H9 (cell line): ENCODE measurements at regions not wholly inside any gene's neighbourhood (a gene's known extent, or its start where the extent isn't known, plus 50 kb on each side); places are given as distances from the start of the nearest gene placed in this dataset.

Experiments
- DNase-seq: peaks from one replicate; pipeline ENCODE4 v3.0.0-alpha.2; 2017
- H2AFZ ChIP-seq: one replicate; pipeline ENCODE4 v1.6.1; 2013; ENCODE audit warnings: mild to moderate bottlenecking, low read length, control low read depth, moderate library complexity
- H2AK5ac ChIP-seq: 2 replicates; pipeline ENCODE4 v1.6.1; 2013; ENCODE audit warnings: low read length, control low read depth, mixed read lengths; ENCODE audit not compliant: insufficient read length
- H2BK120ac ChIP-seq: one replicate; pipeline ENCODE4 v1.6.1; 2013; ENCODE audit warnings: low read depth, mild to moderate bottlenecking, low read length, control low read depth, inconsistent platforms; ENCODE audit not compliant: poor library complexity, severe bottlenecking
- H2BK12ac ChIP-seq: 2 replicates; pipeline ENCODE4 v1.6.1; 2013; ENCODE audit warnings: low read length, control low read depth, mixed read lengths, low read depth; ENCODE audit not compliant: insufficient read length
- H2BK15ac ChIP-seq: 2 replicates; pipeline ENCODE4 v1.6.1; 2013; ENCODE audit warnings: low read depth, low read length, control low read depth
- H2BK20ac ChIP-seq: one replicate; pipeline ENCODE4 v1.6.1; 2013; ENCODE audit warnings: low read depth, mild to moderate bottlenecking, low read length, control low read depth, inconsistent platforms; ENCODE audit not compliant: poor library complexity, severe bottlenecking
- H2BK5ac ChIP-seq: 2 replicates; pipeline ENCODE4 v1.6.1; 2013; ENCODE audit warnings: low read length, control low read depth, mixed read lengths; ENCODE audit not compliant: insufficient read length
- H3K14ac ChIP-seq: 2 replicates; pipeline ENCODE4 v1.6.1; 2013; ENCODE audit warnings: low read length, control low read depth; ENCODE audit not compliant: insufficient read depth
- H3K18ac ChIP-seq: 2 replicates; pipeline ENCODE4 v1.6.1; 2013; ENCODE audit warnings: low read depth, mild to moderate bottlenecking, mixed read lengths, low read length, control low read depth; ENCODE audit not compliant: insufficient read length
- H3K23ac ChIP-seq: 2 replicates; pipeline ENCODE4 v1.6.1; 2013; ENCODE audit warnings: low read length, control low read depth, mixed read lengths, low read depth; ENCODE audit not compliant: insufficient read length
- H3K23me2 ChIP-seq: 2 replicates; pipeline ENCODE4 v1.6.1; 2013; ENCODE audit warnings: low read depth, mild to moderate bottlenecking, mixed read lengths, low read length, control low read depth; ENCODE audit not compliant: insufficient read length, poor library complexity, severe bottlenecking
- H3K27ac ChIP-seq: 2 replicates; pipeline ENCODE4 v1.5.1; 2013; ENCODE audit warnings: low read length, control low read depth, mixed read lengths, low read depth; ENCODE audit not compliant: insufficient read length
- H3K27me3 ChIP-seq: 2 replicates; pipeline ENCODE4 v1.6.1; 2013; ENCODE audit warnings: low read length, control low read depth, inconsistent platforms; ENCODE audit not compliant: insufficient read depth
- H3K4ac ChIP-seq: 2 replicates; pipeline ENCODE4 v1.6.1; 2013; ENCODE audit warnings: low read depth, mild to moderate bottlenecking, control low read depth, inconsistent platforms, low read length, moderate library complexity
- H3K4me1 ChIP-seq: 2 replicates; pipeline ENCODE4 v1.6.1; 2013; ENCODE audit warnings: low read length, control low read depth, inconsistent platforms; ENCODE audit not compliant: insufficient read depth
- H3K4me2 ChIP-seq: 2 replicates; pipeline ENCODE4 v1.6.1; 2013; ENCODE audit warnings: low read length, control low read depth, mixed read lengths; ENCODE audit not compliant: insufficient read length, insufficient read depth
- H3K56ac ChIP-seq: 2 replicates; pipeline ENCODE4 v1.6.1; 2013; ENCODE audit warnings: low read depth, mild to moderate bottlenecking, mixed read lengths, low read length, control low read depth; ENCODE audit not compliant: insufficient read length
- H3K79me1 ChIP-seq: 2 replicates; pipeline ENCODE4 v1.6.1; 2013; ENCODE audit warnings: low read depth, mild to moderate bottlenecking, moderate library complexity, low read length, control low read depth, inconsistent platforms; ENCODE audit not compliant: insufficient read depth, poor library complexity, severe bottlenecking
- H3K79me2 ChIP-seq: 2 replicates; pipeline ENCODE4 v1.6.1; 2013; ENCODE audit warnings: low read length, control low read depth, inconsistent platforms; ENCODE audit not compliant: insufficient read depth
- H3K9ac ChIP-seq: 2 replicates; pipeline ENCODE4 v1.6.1; 2013; ENCODE audit warnings: low read length, control low read depth, mixed read lengths; ENCODE audit not compliant: insufficient read length; ENCODE audit errors: extremely low read depth
- H3K9me3 ChIP-seq: one replicate; pipeline ENCODE4 v1.6.1; 2013; ENCODE audit warnings: low read depth, low read length, inconsistent platforms; ENCODE audit not compliant: control insufficient read depth
- H3T11ph ChIP-seq: one replicate; pipeline ENCODE4 v1.6.1; 2013; ENCODE audit warnings: mild to moderate bottlenecking, low read length, control low read depth, inconsistent platforms
- H4K20me1 ChIP-seq: one replicate; pipeline ENCODE4 v1.6.1; 2013; ENCODE audit not compliant: control insufficient read depth, insufficient read length, insufficient read depth
- H4K5ac ChIP-seq: 2 replicates; pipeline ENCODE4 v1.6.1; 2013; ENCODE audit warnings: low read depth, mild to moderate bottlenecking, mixed read lengths, low read length, control low read depth; ENCODE audit not compliant: insufficient read length
- H4K8ac ChIP-seq: replicated peaks from 2 replicates; pipeline ENCODE4 v1.6.1; 2013; ENCODE audit warnings: low read length, control low read depth, mixed read lengths, low read depth; ENCODE audit not compliant: insufficient read length
- H4K91ac ChIP-seq: 2 replicates; pipeline ENCODE4 v1.6.1; 2013; ENCODE audit warnings: low read depth, mild to moderate bottlenecking, moderate library complexity, mixed read lengths, low read length, control low read depth; ENCODE audit not compliant: insufficient read length
- H3K27ac Mint-ChIP-seq, 3 experiments: 2 replicates in 2 of 3; 3 replicates in 1 of 3; pipeline ENCODE4 v1.8.0; 2020 to 2021; ENCODE audit warnings: mixed read lengths in 3 of 3, mild to moderate bottlenecking in 1 of 3, moderate library complexity in 1 of 3
- H3K27me3 Mint-ChIP-seq: 2 replicates; pipeline ENCODE4 v1.8.0; 2021; ENCODE audit warnings: low read depth, mild to moderate bottlenecking, moderate library complexity, mixed read lengths
- H3K36me3 Mint-ChIP-seq, 3 experiments: 2 replicates in 2 of 3; 3 replicates in 1 of 3; pipeline ENCODE4 v1.8.0; 2020 to 2021; ENCODE audit warnings: low read depth in 3 of 3, mixed read lengths in 3 of 3; ENCODE audit not compliant: insufficient read depth in 1 of 3
- H3K4me1 Mint-ChIP-seq, 2 experiments: 2 replicates each; pipeline ENCODE4 v1.8.0; 2020; ENCODE audit warnings: mixed read lengths in 2 of 2
- H3K4me3 Mint-ChIP-seq, 2 experiments: 2 replicates in 1 of 2; 3 replicates in 1 of 2; pipeline ENCODE4 v1.8.0; 2020 to 2021; ENCODE audit warnings: mild to moderate bottlenecking in 2 of 2, mixed read lengths in 2 of 2, moderate library complexity in 1 of 2
- H3K9me3 Mint-ChIP-seq, 2 experiments: 2 replicates in 1 of 2; 3 replicates in 1 of 2; pipeline ENCODE4 v1.8.0; 2020; ENCODE audit warnings: mild to moderate bottlenecking in 2 of 2, mixed read lengths in 2 of 2, moderate library complexity in 1 of 2
- WGBS: extraction: QIAGEN DNeasy Blood & Tissue Kit; methylation state at CpG from one replicate; pipeline ENCODE4 v1.1.7; 2013; ENCODE audit warnings: missing lambda C conversion rate, low lambda C conversion rate, mixed read lengths; ENCODE audit not compliant: insufficient read length; ENCODE audit errors: extremely low coverage; 5-methylcytosine and 5-hydroxymethylcytosine counted together
- TF ChIP-seq, protein P1 (sequence below): fragments of 200-600 bp; sonication (generic); conservative IDR thresholded peaks from 3 replicates; pipeline ENCODE4 v1.8.0; 2021; ENCODE audit warnings: antibody characterized with exemption, mild to moderate bottlenecking

DNA sequence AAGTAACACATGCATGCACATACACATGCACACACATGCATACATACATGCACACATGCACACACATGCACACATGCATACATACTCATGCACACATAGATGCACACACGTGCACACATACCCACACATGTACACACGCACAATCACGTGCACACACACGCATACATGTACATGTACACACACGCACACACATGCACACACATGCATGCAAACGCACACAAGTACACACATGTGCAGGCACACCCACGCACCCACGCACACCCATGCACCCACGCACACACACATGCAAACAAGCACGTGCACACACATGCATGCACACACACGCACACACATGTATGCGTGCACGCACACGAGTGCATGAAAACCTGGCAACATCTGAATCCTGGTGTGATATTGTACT is 232.7 kb upstream of the CDH4 start:
- peaks cover 8% of the 10 kb centered on the region in 2 experiments; a peak in 4 of 5 replicates for H3K9me3 Mint-ChIP-seq
- Histone ChIP-seq H3K79me1 (no peaks in the 10 kb centered on the region), H4K91ac (no peak overlapping the region), H3K27ac (no peak overlapping the region), H3K79me2 (no peaks in the 10 kb centered on the region), H4K5ac (no peak overlapping the region), H3K4me1 (no peaks in the 10 kb centered on the region), H3K14ac (no peak overlapping the region), H2BK15ac (no peak overlapping the region), H2AK5ac (no peak overlapping the region), H2BK120ac (no peak overlapping the region), H3K56ac (no peak overlapping the region), H2BK5ac (no peak overlapping the region), H3K18ac (no peak overlapping the region), H3K9ac (no peak overlapping the region), H4K8ac (no peak overlapping the region), H4K20me1 (no peaks in the 10 kb centered on the region), H2AFZ (no peak overlapping the region), H3T11ph (no peak overlapping the region), H2BK12ac (no peak overlapping the region), H3K4ac (no peak overlapping the region), H3K4me2 (no peak overlapping the region), H3K23ac (no peak overlapping the region), H3K23me2 (no peaks in the 10 kb centered on the region), H3K27me3 (no peaks in the 10 kb centered on the region; the same call in 1 of the 2 replicates), H2BK20ac (no peak overlapping the region), H3K9me3 (no peaks in the 10 kb centered on the region)
- no peak overlapping the region for H3K4me3 Mint-ChIP-seq
- TF ChIP-seq, protein P1, sequence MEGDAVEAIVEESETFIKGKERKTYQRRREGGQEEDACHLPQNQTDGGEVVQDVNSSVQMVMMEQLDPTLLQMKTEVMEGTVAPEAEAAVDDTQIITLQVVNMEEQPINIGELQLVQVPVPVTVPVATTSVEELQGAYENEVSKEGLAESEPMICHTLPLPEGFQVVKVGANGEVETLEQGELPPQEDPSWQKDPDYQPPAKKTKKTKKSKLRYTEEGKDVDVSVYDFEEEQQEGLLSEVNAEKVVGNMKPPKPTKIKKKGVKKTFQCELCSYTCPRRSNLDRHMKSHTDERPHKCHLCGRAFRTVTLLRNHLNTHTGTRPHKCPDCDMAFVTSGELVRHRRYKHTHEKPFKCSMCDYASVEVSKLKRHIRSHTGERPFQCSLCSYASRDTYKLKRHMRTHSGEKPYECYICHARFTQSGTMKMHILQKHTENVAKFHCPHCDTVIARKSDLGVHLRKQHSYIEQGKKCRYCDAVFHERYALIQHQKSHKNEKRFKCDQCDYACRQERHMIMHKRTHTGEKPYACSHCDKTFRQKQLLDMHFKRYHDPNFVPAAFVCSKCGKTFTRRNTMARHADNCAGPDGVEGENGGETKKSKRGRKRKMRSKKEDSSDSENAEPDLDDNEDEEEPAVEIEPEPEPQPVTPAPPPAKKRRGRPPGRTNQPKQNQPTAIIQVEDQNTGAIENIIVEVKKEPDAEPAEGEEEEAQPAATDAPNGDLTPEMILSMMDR: no peak
- H3K4me1 Mint-ChIP-seq: peaks cover 7 to 8% of the 10 kb centered on the region in 2 experiments
- WGBS: no CpG with 5 or more reads among the region's 14 CpGs
- H3K27me3 Mint-ChIP-seq: peaks cover 63% of the 10 kb centered on the region
- H3K36me3 Mint-ChIP-seq: peaks cover 0 to 4% (median 3%) of the 10 kb centered on the region in 3 experiments; a peak in 3 of 7 replicates
- H3K27ac Mint-ChIP-seq: no peak overlapping the region
- DNase-seq: no peak
